ENCODE measurements at regions not wholly inside any gene's neighbourhood (a gene's known extent, or its start where the extent isn't known, plus 50 kb on each side); places are given as distances from the start of the nearest gene placed in this dataset.

- no peak for TF ChIP-seq SIN3A (IDR thresholded peaks at IDR 0.05; ENCODE audit: borderline replicate concordance, insufficient read depth, low read depth, low read length)
- TF ChIP-seq CTCF (IDR thresholded peaks at IDR 0.05): no peak
- TF ChIP-seq POLR2AphosphoS5 (IDR thresholded peaks at IDR 0.05; ENCODE audit: low read depth, low read length): no peak
Observed at GRCh38 chr3:153567011-153567410, 405.0 kb downstream of the RAP2B start.

Data from Panc1 (cell line).